PC-9 (cell line): ENCODE measurements at regions not wholly inside any gene's neighbourhood (a gene's known extent, or its start where the extent isn't known, plus 50 kb on each side); places are given as distances from the start of the nearest gene placed in this dataset.

Experiments
- EZH2 ChIP-seq: fragments of 200-600 bp; sonication (generic); IDR thresholded peaks from 2 replicates; pipeline ENCODE4 v1.8.0; 2017; ENCODE audit warnings: antibody characterized with exemption, low read depth
- TF ChIP-seq, protein P1 (sequence below): fragments of 200-600 bp; sonication (generic); conservative IDR thresholded peaks from 2 replicates; pipeline ENCODE4 v1.6.1; 2017; ENCODE audit warnings: mixed run types, antibody characterized with exemption, mild to moderate bottlenecking, moderate library complexity

GRCh38 chr6:133773776-133774175 is 115.1 kb upstream of the TCF21 start:
- TF ChIP-seq, protein P1, sequence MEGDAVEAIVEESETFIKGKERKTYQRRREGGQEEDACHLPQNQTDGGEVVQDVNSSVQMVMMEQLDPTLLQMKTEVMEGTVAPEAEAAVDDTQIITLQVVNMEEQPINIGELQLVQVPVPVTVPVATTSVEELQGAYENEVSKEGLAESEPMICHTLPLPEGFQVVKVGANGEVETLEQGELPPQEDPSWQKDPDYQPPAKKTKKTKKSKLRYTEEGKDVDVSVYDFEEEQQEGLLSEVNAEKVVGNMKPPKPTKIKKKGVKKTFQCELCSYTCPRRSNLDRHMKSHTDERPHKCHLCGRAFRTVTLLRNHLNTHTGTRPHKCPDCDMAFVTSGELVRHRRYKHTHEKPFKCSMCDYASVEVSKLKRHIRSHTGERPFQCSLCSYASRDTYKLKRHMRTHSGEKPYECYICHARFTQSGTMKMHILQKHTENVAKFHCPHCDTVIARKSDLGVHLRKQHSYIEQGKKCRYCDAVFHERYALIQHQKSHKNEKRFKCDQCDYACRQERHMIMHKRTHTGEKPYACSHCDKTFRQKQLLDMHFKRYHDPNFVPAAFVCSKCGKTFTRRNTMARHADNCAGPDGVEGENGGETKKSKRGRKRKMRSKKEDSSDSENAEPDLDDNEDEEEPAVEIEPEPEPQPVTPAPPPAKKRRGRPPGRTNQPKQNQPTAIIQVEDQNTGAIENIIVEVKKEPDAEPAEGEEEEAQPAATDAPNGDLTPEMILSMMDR = no peak
- no peak for TF ChIP-seq EZH2
